Keratinocyte (primary cell): ENCODE measurements at regions not wholly inside any gene's neighbourhood (a gene's known extent, or its start where the extent isn't known, plus 50 kb on each side); places are given as distances from the start of the nearest gene placed in this dataset.

Experiments
- CTCF ChIP-seq, 3 experiments: IDR thresholded peaks in 1 of 3; conservative IDR thresholded peaks in 1 of 3; optimal IDR thresholded peaks in 1 of 3; 2 replicates in 2 of 3; 3 replicates in 1 of 3; pipeline versions ENCODE3 to v1.5.1; 2011; ENCODE audit warnings: low read length in 3 of 3, mild to moderate bottlenecking in 3 of 3, moderate library complexity in 2 of 3, control low read depth in 1 of 3, inconsistent platforms in 1 of 3; ENCODE audit not compliant: insufficient read depth in 2 of 3; ENCODE audit errors: extremely low read depth in 1 of 3
- EZH2 ChIP-seq: IDR thresholded peaks from one replicate; pipeline ENCODE4 v1.6.1; 2012; ENCODE audit warnings: inconsistent platforms, mild to moderate bottlenecking, low read length, moderate library complexity

GRCh38 chr18:40412410-40412809, 1542.6 kb upstream of the PIK3C3 start:
- TF ChIP-seq EZH2 (no peak), CTCF (optimal IDR thresholded peaks at IDR 0.05 in 1 of 3, IDR thresholded peaks at IDR 0.05 in 1 of 3, conservative IDR thresholded peaks at IDR 0.05 in 1 of 3; ENCODE audit: extremely low read depth in 1 of 3, insufficient read depth in 2 of 3, low read length in 3 of 3) (no peak)
